HL-60 (cell line): ENCODE measurements at regions not wholly inside any gene's neighbourhood (a gene's known extent, or its start where the extent isn't known, plus 50 kb on each side); places are given as distances from the start of the nearest gene placed in this dataset.

ENCODE experiments used
- DNase-seq, 2 experiments: peaks; one replicate each; pipeline ENCODE4 v3.0.0-alpha.2; 2010 to 2020; ENCODE audit warnings: low read depth in 1 of 2, low spot score in 1 of 2
- H3K27ac ChIP-seq: fragments of 250-450 bp; sonication (Bioruptor Pico); replicated peaks from 2 replicates; pipeline ENCODE4 v1.5.1; 2020; ENCODE audit warnings: mild to moderate bottlenecking, moderate library complexity
- H3K27me3 ChIP-seq: fragments of 250-450 bp; sonication (Bioruptor Pico); 2 replicates; pipeline ENCODE4 v1.5.1; 2021; ENCODE audit warnings: mild to moderate bottlenecking, moderate library complexity; ENCODE audit not compliant: insufficient read depth, poor library complexity, severe bottlenecking
- H3K4me3 ChIP-seq: replicated peaks from 2 replicates; pipeline ENCODE4 v1.5.1; 2011; ENCODE audit warnings: mild to moderate bottlenecking, control low read depth, low read length; ENCODE audit not compliant: insufficient read depth
- CTCF ChIP-seq: IDR thresholded peaks from one replicate; pipeline ENCODE4 v1.5.1; 2011; ENCODE audit warnings: low read length, control low read depth, inconsistent platforms; ENCODE audit not compliant: insufficient read depth
- GABPA ChIP-seq: IDR thresholded peaks from 2 replicates; pipeline ENCODE4 v1.6.1; 2012; ENCODE audit warnings: low read depth
- POLR2AphosphoS5 ChIP-seq: IDR thresholded peaks from 2 replicates; pipeline ENCODE4 v1.6.1; 2012; ENCODE audit warnings: low read depth
- REST ChIP-seq: IDR thresholded peaks from 2 replicates; pipeline ENCODE4 v1.6.1; 2012; ENCODE audit warnings: low read depth; ENCODE audit not compliant: insufficient replicate concordance
- SPI1 ChIP-seq: IDR thresholded peaks from 2 replicates; pipeline ENCODE4 v1.6.1; 2012; ENCODE audit warnings: low read depth, mild to moderate bottlenecking, borderline replicate concordance

GRCh38 chr10:124316326-124316725 is 102.4 kb downstream of the OAT start:
- TF ChIP-seq CTCF: no peak
- no peak for TF ChIP-seq REST
- TF ChIP-seq GABPA: no peak
- TF ChIP-seq SPI1: no peak
- no peak for TF ChIP-seq POLR2AphosphoS5
- H3K27ac ChIP-seq: no peak overlapping the region
- DNase-seq: no peak
- H3K27me3 ChIP-seq: no peaks in the 10 kb centered on the region
- H3K4me3 ChIP-seq: no peak overlapping the region

- no peak overlapping the region for H3K27ac ChIP-seq
- H3K4me3 ChIP-seq: no peak overlapping the region
- TF ChIP-seq CTCF (no peak), SPI1 (no peak), REST (no peak), GABPA (no peak), POLR2AphosphoS5 (no peak)
- no peak for DNase-seq
- no peaks in the 10 kb centered on the region for H3K27me3 ChIP-seq
These were observed 103.0 kb downstream of the OAT start for GRCh38 chr10:124315591-124316270.

DNA sequence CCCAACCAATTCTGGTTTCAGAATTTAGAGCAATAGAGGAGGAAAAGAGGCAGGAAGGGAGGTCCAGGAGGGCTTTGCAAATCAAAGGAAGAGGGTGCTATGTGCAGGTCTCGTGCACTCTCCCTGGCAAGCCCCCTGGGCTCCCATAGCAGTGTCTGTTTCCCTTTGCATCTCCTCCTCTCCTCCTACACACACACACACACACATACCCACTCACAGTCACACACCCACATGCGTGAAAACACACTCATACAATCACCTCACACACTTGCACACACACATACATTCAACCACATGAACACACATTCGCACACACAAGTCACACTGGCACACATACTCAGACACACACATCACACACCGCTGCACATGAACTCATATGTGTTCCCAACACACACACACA is 105.3 kb downstream of the OAT start:
- Histone ChIP-seq H3K4me3 (no peak overlapping the region), H3K27me3 (no peaks in the 10 kb centered on the region), H3K27ac (no peak overlapping the region)
- no peak for TF ChIP-seq POLR2AphosphoS5
- TF ChIP-seq SPI1: no peak
- TF ChIP-seq CTCF: no peak
- no peak for TF ChIP-seq GABPA
- no peak for TF ChIP-seq REST
- no peak for DNase-seq
